TTC549 (cell line): ENCODE measurements at regions not wholly inside any gene's neighbourhood (a gene's known extent, or its start where the extent isn't known, plus 50 kb on each side); places are given as distances from the start of the nearest gene placed in this dataset.
"Not testable (repeated sequence)": the region's sequence is repeated elsewhere in the genome, so short reads cannot be mapped to it uniquely, and the experiment has no call there.

ENCODE experiments used
- FAIRE-seq: peaks from 2 replicates; lab custom pipeline; 2012; peaks lifted over from hg19 to GRCh38; lab: Jason Lieb, UNC

GRCh38 chr2:105494683-105495425 lies 96.0 kb upstream of the FHL2 start:
- FAIRE-seq = no peak

DNA sequence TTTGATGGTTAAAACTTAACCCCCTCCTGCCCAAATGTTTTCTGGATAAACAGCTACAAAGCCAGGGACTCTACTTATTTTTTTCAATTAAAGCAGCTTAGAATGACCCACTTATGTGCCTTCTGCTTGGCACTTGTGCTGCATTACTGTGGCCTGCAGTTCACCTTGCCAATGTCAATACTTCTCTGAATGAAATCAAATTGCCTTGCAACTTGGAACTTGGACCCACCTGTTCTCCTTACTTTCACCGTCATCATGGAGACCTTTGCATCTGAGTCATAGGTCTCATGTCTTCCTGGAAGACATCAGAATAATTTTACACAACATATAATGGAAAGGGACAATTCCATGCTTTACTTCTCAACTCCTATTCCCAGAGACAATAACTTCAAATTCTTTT lies 92.1 kb upstream of the FHL2 start:
- FAIRE-seq = no peak

DNA sequence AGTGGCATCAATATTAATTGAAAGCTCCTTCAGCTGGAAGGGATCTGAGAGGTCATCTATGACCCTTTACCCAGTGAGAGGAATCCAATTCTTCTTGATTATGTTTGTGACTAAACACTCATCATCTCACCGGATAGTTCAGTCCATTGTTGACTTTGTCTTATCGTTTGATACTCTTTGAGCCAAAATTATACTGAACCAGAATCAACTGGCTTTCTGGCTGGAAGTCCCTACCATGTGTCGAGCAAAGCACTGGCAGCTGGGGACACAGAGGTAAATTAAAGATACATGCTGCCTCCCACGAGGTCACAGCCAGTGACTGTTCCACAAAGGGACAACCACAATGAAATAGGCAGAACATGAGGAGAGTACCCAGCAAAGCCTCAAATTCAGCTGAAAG lies 91.4 kb upstream of the FHL2 start:
- FAIRE-seq = no peak

- no peak for FAIRE-seq
These were observed 90.5 kb upstream of the FHL2 start for GRCh38 chr2:105489168-105489878.

- FAIRE-seq = no peak
These were observed 89.4 kb upstream of the FHL2 start for GRCh38 chr2:105488285-105488684.

- FAIRE-seq = no peak
These were observed 88.6 kb upstream of the FHL2 start for GRCh38 chr2:105487142-105488069.

GRCh38 chr2:105486762-105487141 lies 87.9 kb upstream of the FHL2 start:
- no peak for FAIRE-seq

- FAIRE-seq = no peak
These were observed 79.8 kb upstream of the FHL2 start for GRCh38 chr2:105478670-105479069.

DNA sequence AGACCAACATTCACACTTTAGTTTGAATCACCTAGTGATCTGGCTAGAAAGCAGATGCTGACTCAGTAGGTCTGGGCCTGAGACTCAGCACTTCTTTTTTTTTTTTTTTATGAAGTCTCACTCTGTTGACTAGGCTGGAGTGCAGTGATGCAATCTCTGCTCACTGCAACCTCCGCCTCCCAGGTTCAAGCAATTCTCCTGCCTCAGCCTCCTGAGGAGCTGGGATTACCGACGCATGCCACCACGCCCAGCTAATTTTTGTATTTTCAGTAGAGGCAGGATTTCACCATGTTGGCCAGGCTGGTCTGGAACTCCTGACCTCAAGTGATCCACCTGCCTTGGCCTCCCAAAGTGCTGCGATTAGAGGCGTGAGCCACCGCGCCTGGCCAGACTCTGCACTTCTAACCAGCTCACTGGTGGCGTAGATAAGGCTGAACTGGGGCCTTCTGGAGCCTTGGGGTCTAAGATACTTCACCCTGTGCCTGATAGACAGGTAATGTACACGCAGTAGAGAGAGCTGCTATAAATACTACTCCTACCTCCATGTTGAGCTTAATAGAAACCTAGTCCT lies 78.3 kb upstream of the FHL2 start:
- not testable (repeated sequence) for FAIRE-seq

DNA sequence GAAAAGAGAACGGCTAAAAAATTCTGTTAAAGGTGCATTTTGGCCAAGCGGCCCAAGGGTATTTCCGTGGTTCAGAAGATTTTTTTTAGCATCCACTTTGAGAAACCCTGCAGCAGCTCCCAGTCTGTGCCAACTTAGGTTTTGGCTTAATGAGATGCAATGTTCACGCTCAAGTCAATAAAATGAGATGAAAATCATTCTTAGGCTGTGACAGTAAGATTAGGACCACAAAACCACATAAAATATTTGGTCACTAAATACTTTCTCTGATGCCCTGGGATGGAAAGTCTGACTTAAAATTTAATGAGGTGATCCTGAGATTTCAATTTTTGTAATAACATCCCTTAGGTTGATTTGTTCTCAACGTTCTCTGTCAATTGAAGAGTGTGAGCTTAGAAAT lies 74.2 kb upstream of the FHL2 start:
- no peak for FAIRE-seq

DNA sequence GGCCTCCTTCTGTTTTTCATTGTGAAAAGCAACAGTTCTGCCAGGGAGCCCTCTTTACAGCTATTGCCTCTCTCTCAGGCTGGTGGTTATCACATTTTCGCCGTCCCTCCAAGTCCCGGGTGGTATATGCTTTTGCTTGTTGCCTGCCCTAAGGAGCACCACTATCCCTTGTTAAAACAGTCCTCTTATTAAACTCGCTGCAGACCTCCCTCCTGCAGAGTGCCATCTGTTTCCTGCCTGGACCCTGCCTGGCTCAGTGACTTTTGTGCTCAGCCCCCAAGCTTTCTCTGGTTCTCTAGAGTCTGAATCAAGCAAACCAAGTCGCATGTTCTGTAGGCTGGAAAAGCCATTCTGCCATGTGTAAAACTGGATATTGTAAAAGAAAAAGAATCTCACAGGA lies 72.1 kb upstream of the FHL2 start:
- no peak for FAIRE-seq

DNA sequence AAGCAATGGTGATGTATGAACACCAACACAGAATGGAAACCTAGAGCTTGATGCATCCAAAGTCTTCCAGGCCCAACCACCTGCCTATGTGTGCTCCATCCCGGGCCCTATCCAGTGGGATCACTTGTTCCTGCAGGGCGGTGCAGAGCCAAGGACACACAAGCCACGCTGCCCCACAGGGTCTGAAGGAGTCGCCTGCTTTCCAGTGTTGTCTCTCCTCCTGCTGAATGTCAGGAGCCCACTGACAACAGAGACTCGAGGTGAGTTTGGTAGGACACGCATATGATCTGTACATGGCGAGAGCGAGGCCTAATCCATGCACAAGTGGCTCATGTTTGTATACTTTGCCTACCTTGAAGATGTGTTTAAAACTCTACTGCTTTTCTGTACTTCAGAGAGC lies 70.9 kb upstream of the FHL2 start:
- FAIRE-seq = no peak

DNA sequence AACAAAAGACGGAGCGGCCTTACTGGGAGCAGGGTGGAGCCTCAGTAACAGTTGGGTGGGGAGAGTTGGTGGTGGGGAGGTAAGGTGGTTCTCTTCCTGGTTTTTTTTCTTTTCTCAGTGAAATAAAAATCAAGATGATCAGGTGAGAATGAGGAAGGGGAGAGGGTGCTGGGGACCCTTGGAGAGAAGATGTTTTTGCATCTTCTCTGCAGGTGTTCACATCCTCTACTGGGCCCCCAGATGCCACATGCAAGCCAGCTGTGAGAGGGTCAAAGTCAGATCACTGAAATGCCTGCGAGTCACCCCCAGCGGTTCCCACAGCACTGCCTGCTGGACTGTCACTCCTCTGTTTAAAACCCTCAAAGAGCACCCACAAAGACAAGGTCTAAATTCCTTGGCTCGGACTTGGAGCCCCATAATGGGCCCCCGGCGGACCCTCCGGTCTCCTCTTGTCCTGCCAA lies 69.8 kb upstream of the FHL2 start:
- FAIRE-seq = no peak

DNA sequence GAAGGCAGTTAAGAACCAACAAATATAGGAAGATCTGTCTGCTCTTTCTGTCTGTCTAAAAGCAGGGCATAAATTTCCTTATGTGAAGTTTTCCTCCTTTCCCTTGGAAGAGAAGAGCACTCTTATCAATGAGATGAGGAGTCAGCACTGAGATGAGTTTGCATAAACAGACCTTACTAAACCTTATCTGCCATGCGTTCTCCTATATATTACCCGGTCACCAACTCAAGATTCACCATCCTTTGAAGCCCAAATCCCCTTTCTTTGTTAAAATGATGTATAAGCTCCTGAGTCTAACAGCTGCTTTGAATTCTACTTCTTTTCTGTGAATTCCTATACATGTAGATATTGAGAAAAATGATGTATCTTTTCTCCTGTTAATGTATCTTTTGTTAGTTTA lies 65.5 kb upstream of the FHL2 start:
- no peak for FAIRE-seq

GRCh38 chr2:105460048-105460732 lies 61.3 kb upstream of the FHL2 start:
- FAIRE-seq = no peak

GRCh38 chr2:105458076-105458475 lies 59.2 kb upstream of the FHL2 start:
- FAIRE-seq = no peak

DNA sequence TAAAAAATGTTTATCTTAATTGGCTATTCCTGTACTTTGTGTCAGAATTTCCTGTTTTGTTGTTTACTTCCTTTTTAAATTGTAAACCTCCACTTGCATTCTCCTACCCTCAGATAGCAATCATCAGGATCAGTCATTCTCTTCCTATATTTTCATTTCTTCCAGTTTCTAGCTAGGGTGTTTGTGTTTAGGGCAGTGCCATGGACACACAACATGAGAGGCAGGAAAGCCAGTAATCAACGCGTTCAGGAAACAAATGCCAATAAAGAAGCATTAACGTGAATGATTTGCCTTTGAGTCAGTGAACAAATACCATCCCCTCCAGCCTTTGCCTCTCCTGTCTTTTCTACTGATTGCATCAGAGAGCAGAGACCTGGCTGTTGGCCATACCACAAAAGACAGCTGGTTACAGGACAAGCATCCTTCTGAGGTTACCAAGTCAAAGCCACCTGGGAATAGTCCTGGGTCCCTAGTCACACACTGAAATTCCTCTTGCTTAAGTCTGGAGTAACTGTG lies 56.7 kb upstream of the FHL2 start:
- FAIRE-seq = no peak

- FAIRE-seq = no peak
These were observed 56.1 kb upstream of the FHL2 start for GRCh38 chr2:105454801-105455485.

DNA sequence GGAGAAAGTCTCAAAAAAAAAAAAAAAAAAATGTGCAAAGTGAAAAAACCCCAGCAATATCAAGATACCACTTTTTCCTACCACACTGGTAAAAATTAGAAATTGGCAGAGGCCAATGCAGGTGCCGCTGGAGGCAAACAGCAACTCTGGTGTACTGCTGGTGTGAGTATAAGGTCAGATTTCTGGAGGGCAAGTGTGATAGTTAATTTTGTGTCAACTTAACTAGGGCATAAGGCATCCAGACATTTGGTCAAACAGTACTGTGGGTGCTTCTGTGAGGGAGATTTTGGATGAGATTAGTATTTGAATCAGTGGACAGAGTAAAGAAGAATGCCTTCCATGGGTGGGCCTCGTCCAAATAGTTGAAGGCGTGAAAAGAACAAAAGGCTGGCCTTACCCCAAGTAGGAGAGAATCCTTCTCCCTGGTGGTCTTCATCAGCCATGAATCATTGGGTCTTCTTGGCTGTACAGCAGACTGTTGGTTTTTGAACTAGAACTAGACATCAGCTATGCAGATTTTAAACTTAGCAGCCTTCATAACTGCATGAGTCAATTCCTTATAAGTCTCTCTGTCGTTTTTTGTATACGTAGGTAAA lies 52.8 kb upstream of the FHL2 start:
- FAIRE-seq = no peak

DNA sequence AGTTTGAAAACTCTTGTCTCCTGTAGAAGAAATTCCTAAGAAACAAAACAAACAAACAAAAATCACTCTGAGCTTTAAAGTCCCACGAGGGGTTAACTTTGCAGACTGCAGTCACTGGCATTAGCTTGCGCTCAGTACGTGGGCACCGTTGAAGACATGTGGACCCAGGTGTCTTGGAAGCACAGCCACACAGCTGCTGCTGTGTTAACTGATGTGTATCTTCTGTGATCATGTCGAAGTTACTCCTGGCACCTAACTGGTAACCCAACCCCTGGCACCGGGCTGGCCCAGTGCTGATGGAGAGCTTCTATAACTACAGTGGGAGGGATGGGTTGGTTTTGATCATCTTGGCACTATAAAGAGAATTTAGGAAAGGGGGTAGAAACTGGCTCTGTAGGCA lies 51.6 kb upstream of the FHL2 start:
- no peak for FAIRE-seq

GRCh38 chr2:105449076-105449475 lies 50.2 kb upstream of the FHL2 start:
- no peak for FAIRE-seq
